ENCODE measurements at regions not wholly inside any gene's neighbourhood (a gene's known extent, or its start where the extent isn't known, plus 50 kb on each side); places are given as distances from the start of the nearest gene placed in this dataset.

DNA sequence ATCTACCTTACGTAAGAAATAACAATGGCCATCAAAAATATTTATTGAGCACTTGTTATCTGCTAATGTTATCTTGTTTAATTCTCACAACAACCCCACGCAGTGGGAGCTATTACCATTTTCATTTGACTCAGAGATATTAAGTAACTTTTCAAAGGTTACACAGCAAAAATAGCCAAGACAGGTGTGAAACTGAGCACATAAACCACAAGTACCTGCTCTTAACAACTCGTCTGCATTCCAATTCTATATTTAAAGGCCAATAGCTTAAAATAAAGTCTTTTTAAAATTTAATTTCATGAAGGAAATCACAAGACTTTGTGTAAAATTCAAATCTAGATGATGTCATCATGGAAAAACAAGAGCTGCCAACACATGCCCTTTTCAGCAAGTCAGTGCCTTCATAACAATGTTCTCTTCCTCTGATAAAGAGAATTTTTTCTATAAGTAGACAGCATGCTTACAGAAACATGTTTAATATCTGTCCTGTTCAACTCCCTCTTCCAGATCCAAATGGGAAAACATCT, 111.6 kb downstream of the MED10 start:
- TF ChIP-seq, protein P1, sequence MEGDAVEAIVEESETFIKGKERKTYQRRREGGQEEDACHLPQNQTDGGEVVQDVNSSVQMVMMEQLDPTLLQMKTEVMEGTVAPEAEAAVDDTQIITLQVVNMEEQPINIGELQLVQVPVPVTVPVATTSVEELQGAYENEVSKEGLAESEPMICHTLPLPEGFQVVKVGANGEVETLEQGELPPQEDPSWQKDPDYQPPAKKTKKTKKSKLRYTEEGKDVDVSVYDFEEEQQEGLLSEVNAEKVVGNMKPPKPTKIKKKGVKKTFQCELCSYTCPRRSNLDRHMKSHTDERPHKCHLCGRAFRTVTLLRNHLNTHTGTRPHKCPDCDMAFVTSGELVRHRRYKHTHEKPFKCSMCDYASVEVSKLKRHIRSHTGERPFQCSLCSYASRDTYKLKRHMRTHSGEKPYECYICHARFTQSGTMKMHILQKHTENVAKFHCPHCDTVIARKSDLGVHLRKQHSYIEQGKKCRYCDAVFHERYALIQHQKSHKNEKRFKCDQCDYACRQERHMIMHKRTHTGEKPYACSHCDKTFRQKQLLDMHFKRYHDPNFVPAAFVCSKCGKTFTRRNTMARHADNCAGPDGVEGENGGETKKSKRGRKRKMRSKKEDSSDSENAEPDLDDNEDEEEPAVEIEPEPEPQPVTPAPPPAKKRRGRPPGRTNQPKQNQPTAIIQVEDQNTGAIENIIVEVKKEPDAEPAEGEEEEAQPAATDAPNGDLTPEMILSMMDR (IDR thresholded peaks at IDR 0.05; ENCODE audit: insufficient read depth, low read depth, low read length), result no peak
- TF ChIP-seq EZH2 (IDR thresholded peaks at IDR 0.05; ENCODE audit: insufficient read depth, low read length), result no peak
